IMR-90 (cell line): ENCODE measurements at regions not wholly inside any gene's neighbourhood (a gene's known extent, or its start where the extent isn't known, plus 50 kb on each side); places are given as distances from the start of the nearest gene placed in this dataset.

Source experiments
- ATAC-seq: fragments of 200-7000 bp; cut with Tn5 transposase; 2 replicates; pipeline ENCODE4 v1.9.1; 2020; ENCODE audit warnings: low read depth, mild to moderate bottlenecking, moderate library complexity
- BruUV-seq: library from RNA; stranded (reverse); fragments of 400-500 nt; replicated peaks from 2 replicates; lab custom pipeline; 2021; lab: Mats Ljungman, UMichigan
- CTCF ChIA-PET: fragments of 300-600 bp; formaldehyde crosslinking; extraction: SDS; loops from one replicate; lab custom pipeline; 2021; ENCODE audit warnings: antibody characterized with exemption; lab: Yijun Ruan, JAX
- POLR2A ChIA-PET: fragments of 300-600 bp; sonication (Branson Sonifier 250); formaldehyde crosslinking; loops from one replicate; lab custom pipeline; 2022; ENCODE audit warnings: antibody characterized with exemption; ENCODE audit not compliant: unreplicated experiment; lab: Charles Lee
- DNase-seq: peaks from one replicate; pipeline ENCODE4 v3.0.0; 2013
- H2AFZ ChIP-seq: replicated peaks from 2 replicates; pipeline ENCODE3; 2013; ENCODE audit warnings: low read length, mild to moderate bottlenecking; ENCODE audit not compliant: poor library complexity
- H2AK5ac ChIP-seq: 2 replicates; pipeline ENCODE4 v1.6.1; 2013; ENCODE audit warnings: low read depth, low read length, inconsistent platforms
- H2AK9ac ChIP-seq: replicated peaks from 2 replicates; pipeline ENCODE3; 2013; ENCODE audit warnings: mild to moderate bottlenecking, low read depth, low read length, moderate library complexity; ENCODE audit not compliant: poor library complexity
- H2BK120ac ChIP-seq: 2 replicates; pipeline ENCODE4 v1.6.1; 2013; ENCODE audit warnings: low read depth, low read length, inconsistent platforms
- H2BK15ac ChIP-seq: 3 replicates; pipeline ENCODE4 v1.6.1; 2013; ENCODE audit warnings: low read depth, low read length, inconsistent platforms
- H2BK20ac ChIP-seq: 2 replicates; pipeline ENCODE4 v1.6.1; 2013; ENCODE audit warnings: low read depth, mild to moderate bottlenecking, inconsistent platforms, low read length, moderate library complexity
- H2BK5ac ChIP-seq: 2 replicates; pipeline ENCODE4 v1.6.1; 2013; ENCODE audit warnings: mild to moderate bottlenecking, low read depth, low read length, inconsistent platforms; ENCODE audit not compliant: poor library complexity, severe bottlenecking
- H3K14ac ChIP-seq: replicated peaks from 2 replicates; pipeline ENCODE4 v1.6.1; 2013; ENCODE audit warnings: low read depth, low read length, inconsistent platforms
- H3K18ac ChIP-seq: 2 replicates; pipeline ENCODE4 v1.6.1; 2013; ENCODE audit warnings: low read depth, low read length, control low read depth
- H3K23ac ChIP-seq: 2 replicates; pipeline ENCODE4 v1.6.1; 2013; ENCODE audit warnings: low read depth, low read length, inconsistent platforms
- H3K27ac ChIP-seq: 2 replicates; pipeline ENCODE4 v1.5.1; 2013; ENCODE audit warnings: mild to moderate bottlenecking, control low read depth, low read length; ENCODE audit not compliant: insufficient read depth
- H3K27me3 ChIP-seq: 2 replicates; pipeline ENCODE4 v1.6.1; 2013; ENCODE audit warnings: low read length; ENCODE audit not compliant: control insufficient read depth, insufficient read depth
- H3K36me3 ChIP-seq: 2 replicates; pipeline ENCODE4 v1.6.1; 2013; ENCODE audit warnings: low read length, mixed read lengths; ENCODE audit not compliant: control insufficient read depth, insufficient read depth
- H3K4ac ChIP-seq: 2 replicates; pipeline ENCODE4 v1.6.1; 2013; ENCODE audit warnings: low read depth, low read length, inconsistent platforms
- H3K4me1 ChIP-seq: 2 replicates; pipeline ENCODE4 v1.6.1; 2013; ENCODE audit warnings: low read length, mixed read lengths; ENCODE audit not compliant: control insufficient read depth, insufficient read depth
- H3K4me2 ChIP-seq: 2 replicates; pipeline ENCODE4 v1.6.1; 2013; ENCODE audit warnings: low read depth, mild to moderate bottlenecking, control low read depth, low read length, moderate library complexity
- H3K4me3 ChIP-seq: 2 replicates; pipeline ENCODE4 v1.5.1; 2013; ENCODE audit warnings: low read depth, mild to moderate bottlenecking, control low read depth, low read length, moderate library complexity; ENCODE audit not compliant: insufficient read depth
- H3K56ac ChIP-seq: 2 replicates; pipeline ENCODE4 v1.6.1; 2013; ENCODE audit warnings: low read length, inconsistent platforms; ENCODE audit not compliant: insufficient read depth; ENCODE audit errors: extremely low read depth
- H3K79me1 ChIP-seq, 2 experiments: 2 replicates each; pipeline ENCODE4 v1.6.1; 2013; ENCODE audit warnings: low read length in 2 of 2, inconsistent platforms in 1 of 2, low read depth in 1 of 2
- H3K9ac ChIP-seq: 2 replicates; pipeline ENCODE4 v1.6.1; 2013; ENCODE audit warnings: low read depth, low read length, control low read depth
- H3K9me1 ChIP-seq: 2 replicates; pipeline ENCODE4 v1.6.1; 2013; ENCODE audit warnings: low read length, inconsistent platforms; ENCODE audit not compliant: insufficient read depth
- H3K9me3 ChIP-seq: 2 replicates; pipeline ENCODE4 v1.6.1; 2013; ENCODE audit warnings: low read length; ENCODE audit not compliant: control insufficient read depth, insufficient read depth
- H4K20me1 ChIP-seq: 2 replicates; pipeline ENCODE4 v1.6.1; 2013; ENCODE audit warnings: low read length, inconsistent platforms; ENCODE audit not compliant: insufficient read depth
- H4K5ac ChIP-seq: 2 replicates; pipeline ENCODE4 v1.6.1; 2013; ENCODE audit warnings: mild to moderate bottlenecking, low read depth, low read length, control low read depth
- H4K8ac ChIP-seq, 2 experiments: 2 replicates each; pipeline ENCODE4 v1.6.1; 2013; ENCODE audit warnings: low read depth in 2 of 2, low read length in 2 of 2, control low read depth in 1 of 2, inconsistent platforms in 1 of 2
- H4K91ac ChIP-seq: 2 replicates; pipeline ENCODE4 v1.6.1; 2013; ENCODE audit warnings: low read depth, low read length, inconsistent platforms; ENCODE audit not compliant: insufficient read depth
- BHLHE40 ChIP-seq: fragments of 150-350 bp; IDR thresholded peaks from 2 replicates; pipeline ENCODE4 v1.6.1; 2016; ENCODE audit warnings: mild to moderate bottlenecking, low read depth, low read length
- CEBPB ChIP-seq: IDR thresholded peaks from 2 replicates; pipeline ENCODE4 v1.6.1; 2012; ENCODE audit warnings: low read depth, low read length, improper control_type of control experiment
- ELK1 ChIP-seq: fragments of 150-350 bp; IDR thresholded peaks from 2 replicates; pipeline ENCODE4 v1.6.1; 2016; ENCODE audit warnings: low read depth, mild to moderate bottlenecking, low read length, moderate library complexity, borderline replicate concordance
- MAFK ChIP-seq: IDR thresholded peaks from 2 replicates; pipeline ENCODE4 v1.6.1; 2012; ENCODE audit warnings: low read depth, low read length, improper control_type of control experiment
- MXI1 ChIP-seq: IDR thresholded peaks from 2 replicates; pipeline ENCODE4 v1.6.1; 2012; ENCODE audit warnings: low read depth, mild to moderate bottlenecking, low read length, moderate library complexity, borderline replicate concordance
- NFE2L2 ChIP-seq: fragments of 150-350 bp; IDR thresholded peaks from 2 replicates; pipeline ENCODE4 v1.6.1; 2016; ENCODE audit warnings: low read depth, mild to moderate bottlenecking, low read length
- POLR2A ChIP-seq: IDR thresholded peaks from 2 replicates; pipeline ENCODE4 v1.6.1; 2012; ENCODE audit warnings: mild to moderate bottlenecking, low read depth, low read length
- RCOR1 ChIP-seq: IDR thresholded peaks from 2 replicates; pipeline ENCODE4 v1.6.1; 2012; ENCODE audit warnings: mild to moderate bottlenecking, low read length, improper control_type of control experiment; ENCODE audit not compliant: insufficient replicate concordance
- WGBS, 2 experiments: methylation state at CpG; one replicate each; pipeline versions ENCODE4 v1.1.5 to v1.1.7; 2013; ENCODE audit warnings: missing lambda C conversion rate in 2 of 2; ENCODE audit not compliant: insufficient read length in 1 of 2; ENCODE audit errors: extremely low coverage in 2 of 2; 5-methylcytosine and 5-hydroxymethylcytosine counted together
- dilution Hi-C: fragments of 300-500 bp; cut with HindIII; formaldehyde crosslinking; loops from one replicate; pipeline ENCODE4 v1.14.3; 2018; ENCODE audit warnings: low sequenced_read_pairs; ENCODE audit not compliant: unreplicated experiment
- in situ Hi-C: fragments of 300-500 bp; cut with MboI; formaldehyde crosslinking; loops from 3 replicates; pipeline ENCODE4 v1.14.3; 2019; ENCODE audit warnings: low sequenced_read_pairs, inconsistent platforms, mixed read lengths
- intact Hi-C: fragments of 100-400 bp; cut with micrococcal nuclease; formaldehyde crosslinking; loops from 2 replicates; pipeline ENCODE4 v1.10.0; 2022
- TF ChIP-seq, protein P1 (sequence below): conservative IDR thresholded peaks from 2 replicates; pipeline ENCODE4 v1.5.1; 2012; ENCODE audit warnings: mild to moderate bottlenecking, low read depth, low read length, improper control_type of control experiment
- TF ChIP-seq, protein P2 (sequence below): fragments of 150-350 bp; IDR thresholded peaks from 2 replicates; pipeline ENCODE4 v1.6.1; 2017; ENCODE audit warnings: mild to moderate bottlenecking, antibody characterized with exemption, low read length, low read depth

DNA sequence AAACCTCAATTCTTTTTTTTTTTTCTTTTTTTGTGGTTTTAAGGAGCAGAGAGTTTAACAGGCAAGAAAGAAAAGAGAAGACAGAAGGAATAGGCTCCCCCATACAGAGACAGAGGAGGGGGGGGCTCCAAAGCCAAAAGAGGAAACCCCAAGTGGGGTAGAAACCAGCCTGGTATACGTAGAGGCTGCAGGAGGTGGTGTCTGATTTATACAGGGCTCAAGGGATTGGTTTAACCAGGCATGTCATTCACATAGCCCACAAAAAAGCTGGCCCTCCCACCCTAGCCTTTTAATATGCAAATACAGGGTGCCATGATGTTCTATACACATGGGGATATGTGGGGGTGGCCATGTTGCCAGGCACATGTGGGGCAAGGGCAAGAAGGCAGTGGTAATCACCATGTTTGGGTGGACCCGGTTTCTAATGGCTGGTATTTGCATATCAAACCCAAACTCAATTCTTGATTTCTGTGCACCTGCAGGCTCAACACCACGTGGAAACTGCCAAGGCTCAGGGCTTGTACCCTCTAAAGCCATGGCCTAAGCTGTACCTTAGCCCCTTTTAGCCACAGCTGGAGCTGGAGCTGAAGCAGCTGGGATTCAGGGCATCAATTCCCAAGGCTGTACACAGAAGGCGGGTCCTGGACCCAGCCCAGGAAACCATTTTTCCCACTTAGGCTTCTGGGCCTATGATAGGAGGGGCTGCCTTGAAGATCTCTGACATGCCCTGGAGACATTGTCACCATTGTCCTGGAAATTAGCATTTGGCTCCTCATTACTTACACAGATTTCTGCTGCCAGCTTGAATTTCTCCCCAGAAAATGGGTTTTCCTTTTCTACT lies 170.3 kb downstream of the MAIP1 start:
- DNase-seq = no peak
- H3K18ac ChIP-seq = no peak overlapping the region
- POLR2A ChIA-PET = no interaction called here
- H2BK120ac ChIP-seq = no peak overlapping the region
- dilution Hi-C loops (no loop called here), in situ Hi-C loops (no loop called here), intact Hi-C loops (no loop called here)
- no peak overlapping the region for H3K4me3 ChIP-seq
- H3K9ac ChIP-seq = no peak overlapping the region
- H2BK5ac ChIP-seq = no peak overlapping the region
- peaks cover 8% of the 10 kb centered on the region for H3K4me1 ChIP-seq
- no peak overlapping the region for H3K4ac ChIP-seq
- TF ChIP-seq, protein P1, sequence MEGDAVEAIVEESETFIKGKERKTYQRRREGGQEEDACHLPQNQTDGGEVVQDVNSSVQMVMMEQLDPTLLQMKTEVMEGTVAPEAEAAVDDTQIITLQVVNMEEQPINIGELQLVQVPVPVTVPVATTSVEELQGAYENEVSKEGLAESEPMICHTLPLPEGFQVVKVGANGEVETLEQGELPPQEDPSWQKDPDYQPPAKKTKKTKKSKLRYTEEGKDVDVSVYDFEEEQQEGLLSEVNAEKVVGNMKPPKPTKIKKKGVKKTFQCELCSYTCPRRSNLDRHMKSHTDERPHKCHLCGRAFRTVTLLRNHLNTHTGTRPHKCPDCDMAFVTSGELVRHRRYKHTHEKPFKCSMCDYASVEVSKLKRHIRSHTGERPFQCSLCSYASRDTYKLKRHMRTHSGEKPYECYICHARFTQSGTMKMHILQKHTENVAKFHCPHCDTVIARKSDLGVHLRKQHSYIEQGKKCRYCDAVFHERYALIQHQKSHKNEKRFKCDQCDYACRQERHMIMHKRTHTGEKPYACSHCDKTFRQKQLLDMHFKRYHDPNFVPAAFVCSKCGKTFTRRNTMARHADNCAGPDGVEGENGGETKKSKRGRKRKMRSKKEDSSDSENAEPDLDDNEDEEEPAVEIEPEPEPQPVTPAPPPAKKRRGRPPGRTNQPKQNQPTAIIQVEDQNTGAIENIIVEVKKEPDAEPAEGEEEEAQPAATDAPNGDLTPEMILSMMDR = no peak
- TF ChIP-seq POLR2A = no peak
- no peak for TF ChIP-seq NFE2L2
- no peak for TF ChIP-seq RCOR1
- TF ChIP-seq MXI1 = no peak
- TF ChIP-seq ELK1 = no peak
- TF ChIP-seq, protein P2, sequence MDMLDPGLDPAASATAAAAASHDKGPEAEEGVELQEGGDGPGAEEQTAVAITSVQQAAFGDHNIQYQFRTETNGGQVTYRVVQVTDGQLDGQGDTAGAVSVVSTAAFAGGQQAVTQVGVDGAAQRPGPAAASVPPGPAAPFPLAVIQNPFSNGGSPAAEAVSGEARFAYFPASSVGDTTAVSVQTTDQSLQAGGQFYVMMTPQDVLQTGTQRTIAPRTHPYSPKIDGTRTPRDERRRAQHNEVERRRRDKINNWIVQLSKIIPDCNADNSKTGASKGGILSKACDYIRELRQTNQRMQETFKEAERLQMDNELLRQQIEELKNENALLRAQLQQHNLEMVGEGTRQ = no peak
- TF ChIP-seq BHLHE40 = no peak
- no peak for TF ChIP-seq MAFK
- TF ChIP-seq CEBPB = no peak
- ATAC-seq = no peak
- H4K20me1 ChIP-seq = no peaks in the 10 kb centered on the region
- no peaks in the 10 kb centered on the region for H3K36me3 ChIP-seq
- H2BK15ac ChIP-seq = no peak overlapping the region
- H3K4me2 ChIP-seq = no peak overlapping the region
- WGBS, 2 experiments = 38% methylated on average over 1 of the region's 4 CpGs; no CpG with 5 or more reads in 1 of the 2 experiments
- H3K14ac ChIP-seq = no peak overlapping the region
- H3K27ac ChIP-seq = no peak overlapping the region
- H2AK9ac ChIP-seq = no peak overlapping the region
- no peak overlapping the region for H4K5ac ChIP-seq
- CTCF ChIA-PET = no interaction called here
- no TSS peak for BruUV-seq
- H3K23ac ChIP-seq = no peak overlapping the region
- H4K8ac ChIP-seq = no peak overlapping the region
- H2BK20ac ChIP-seq = no peak overlapping the region
- H3K9me3 ChIP-seq = no peaks in the 10 kb centered on the region
- H4K91ac ChIP-seq = no peak overlapping the region
- no peak overlapping the region for H2AK5ac ChIP-seq
- H3K56ac ChIP-seq = no peak overlapping the region
- no peak overlapping the region for H2AFZ ChIP-seq
- no peaks in the 10 kb centered on the region for H3K9me1 ChIP-seq
- H3K27me3 ChIP-seq = no peaks in the 10 kb centered on the region
- H3K79me1 ChIP-seq = no peaks in the 10 kb centered on the region
